Body of pancreas (tissue), 4 donors: ENCODE measurements at regions not wholly inside any gene's neighbourhood (a gene's known extent, or its start where the extent isn't known, plus 50 kb on each side); places are given as distances from the start of the nearest gene placed in this dataset.

ENCODE experiments used
- ATAC-seq: fragments of 150-250 bp; one replicate; pipeline ENCODE4 v1.9.1; 2016
- DNase-seq, 4 donors: peaks; one replicate each; pipeline ENCODE4 v3.0.0-alpha.2; 2019
- H3K27ac ChIP-seq, 4 donors: fragments of 200-600 bp; sonication (generic); 1 replicate in 3 of 4; 2 replicates in 1 of 4; pipeline versions ENCODE4 v1.5.1 to v1.6.1; 2016 to 2019; ENCODE audit warnings: mild to moderate bottlenecking in 1 of 4, mixed read lengths in 1 of 4, moderate library complexity in 1 of 4
- H3K27me3 ChIP-seq, 2 donors: fragments of 200-600 bp; sonication (generic); one replicate each; pipeline ENCODE4 v1.6.0; 2016; ENCODE audit warnings: mild to moderate bottlenecking in 1 of 2
- H3K36me3 ChIP-seq, 2 donors: fragments of 200-600 bp; sonication (generic); replicated peaks in 1 of 2; 2 replicates each; pipeline ENCODE4 v1.5.1; 2016; ENCODE audit warnings: low read depth in 2 of 2; ENCODE audit not compliant: insufficient read depth in 1 of 2
- H3K4me1 ChIP-seq: fragments of 200-600 bp; sonication (generic); one replicate; pipeline ENCODE4 v1.6.0; 2016
- H3K4me3 ChIP-seq, 2 donors: fragments of 200-600 bp; sonication (generic); 1 replicate in 1 of 2; 2 replicates in 1 of 2; pipeline ENCODE4 v1.5.1; 2016 to 2019
- H3K9me3 ChIP-seq, 3 donors: fragments of 200-600 bp; sonication (generic); 1 replicate in 2 of 3; 2 replicates in 1 of 3; pipeline ENCODE4 v1.5.1; 2016
- CTCF ChIP-seq, 7 experiments: fragments of 450-650 bp in 4 of 7; fragments of 200-600 bp in 3 of 7; sonication (generic) in 3 of 7; IDR thresholded peaks; one replicate each; pipeline ENCODE4 v1.5.1; 2016 to 2019; ENCODE audit warnings: antibody characterized with exemption in 7 of 7
- POLR2A ChIP-seq, 3 donors: fragments of 450-650 bp; IDR thresholded peaks; one replicate each; pipeline ENCODE4 v1.6.1; 2016; ENCODE audit warnings: antibody characterized with exemption in 3 of 3, mild to moderate bottlenecking in 2 of 3
- WGBS, 2 donors: methylation state at CpG; one replicate each; pipeline ENCODE4 v1.1.5; 2017; 5-methylcytosine and 5-hydroxymethylcytosine counted together
- intact Hi-C: fragments of 100-400 bp; cut with DNase I; formaldehyde crosslinking; loops from one replicate; pipeline ENCODE4 v1.15.1; 2023

DNA sequence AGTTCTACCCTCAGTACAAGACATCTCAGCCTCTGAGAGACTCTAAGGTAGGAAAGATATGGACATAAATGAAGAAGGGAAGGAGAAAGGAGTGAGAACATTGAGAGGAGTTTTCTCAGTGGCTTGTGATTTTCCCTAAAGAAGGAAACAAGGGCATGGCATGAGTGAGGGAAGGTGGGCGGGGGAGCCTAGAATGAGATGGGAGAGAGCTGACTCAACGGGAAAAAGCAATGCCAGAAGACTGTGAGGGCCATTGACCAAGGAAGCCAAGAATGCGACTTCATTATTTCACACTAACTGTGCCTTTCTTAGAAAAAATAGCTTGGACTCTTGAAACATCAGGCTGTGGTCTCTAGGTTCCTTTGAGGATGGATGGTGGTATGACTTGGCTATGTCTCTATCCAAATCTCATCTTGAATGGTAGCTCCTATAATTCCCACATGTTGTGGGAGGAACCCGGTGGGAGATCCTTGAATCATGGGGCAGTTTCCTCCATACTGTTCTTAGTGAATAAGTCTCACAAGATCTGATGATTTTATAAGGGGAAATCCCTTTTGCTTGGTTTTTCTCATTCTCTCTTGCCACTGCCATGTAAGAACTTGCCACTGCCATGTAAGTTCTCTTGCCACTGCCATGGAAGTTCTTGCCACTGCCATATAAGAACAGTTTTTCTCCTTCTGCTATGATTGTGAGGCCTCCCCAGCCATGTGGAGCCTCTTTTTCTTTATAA is 279.6 kb downstream of the NUAK1 start:
- TF ChIP-seq POLR2A (IDR thresholded peaks at IDR 0.05) (no peak), CTCF (IDR thresholded peaks at IDR 0.05) (no peak)

GRCh38 chr12:105860561-105861207 is 278.1 kb downstream of the NUAK1 start:
- H3K4me1 ChIP-seq = no peaks in the 10 kb centered on the region
- TF ChIP-seq POLR2A (IDR thresholded peaks at IDR 0.05) (no peak), CTCF (IDR thresholded peaks at IDR 0.05) (no peak)
- DNase-seq (no peak), ATAC-seq (no peak)
- intact Hi-C loops = no loop called here
- H3K36me3 ChIP-seq = no peaks in the 10 kb centered on the region
- H3K27me3 ChIP-seq = no peaks in the 10 kb centered on the region
- no peak overlapping the region for H3K27ac ChIP-seq
- WGBS, 2 donors = 28 to 34% methylated on average over 3 of the region's 3 CpGs
- no peak overlapping the region for H3K4me3 ChIP-seq
- no peaks in the 10 kb centered on the region for H3K9me3 ChIP-seq

More for the DNA sequence above, 279.6 kb downstream of the NUAK1 start:
- DNase-seq = no peak
- Histone ChIP-seq H3K27me3 (no peaks in the 10 kb centered on the region), H3K9me3 (no peaks in the 10 kb centered on the region), H3K36me3 (no peaks in the 10 kb centered on the region), H3K4me1 (no peaks in the 10 kb centered on the region), H3K4me3 (no peak overlapping the region), H3K27ac (no peak overlapping the region)
- no peak for ATAC-seq
- WGBS, 2 donors = 62 to 76% methylated on average over 4 of the region's 4 CpGs
- intact Hi-C loops = no loop called here

DNA sequence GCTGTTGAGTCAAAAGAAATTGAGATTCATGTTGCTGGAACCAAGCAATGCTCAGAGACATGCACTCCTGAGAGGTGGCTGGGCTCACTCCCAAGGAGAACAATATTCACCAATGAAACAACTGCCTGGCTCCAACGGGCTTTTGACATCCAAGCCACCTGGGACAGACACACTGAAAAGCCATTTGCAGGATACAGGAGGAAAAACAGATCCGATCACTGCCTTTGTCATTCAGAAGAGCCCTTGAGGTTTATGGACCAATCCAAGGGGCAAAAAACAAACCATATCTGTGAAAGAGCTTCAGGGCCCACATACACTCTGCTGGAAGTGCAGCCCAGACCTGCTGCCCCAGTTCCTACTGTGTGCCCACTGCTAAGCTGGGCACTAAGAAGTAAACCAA is 277.5 kb downstream of the NUAK1 start:
- ATAC-seq (no peak), DNase-seq (no peak)
- Histone ChIP-seq H3K27ac (no peak overlapping the region), H3K27me3 (no peaks in the 10 kb centered on the region), H3K4me3 (no peak overlapping the region), H3K4me1 (no peaks in the 10 kb centered on the region), H3K9me3 (no peaks in the 10 kb centered on the region), H3K36me3 (no peaks in the 10 kb centered on the region)
- TF ChIP-seq POLR2A (IDR thresholded peaks at IDR 0.05) = no peak
- no peak for TF ChIP-seq CTCF (IDR thresholded peaks at IDR 0.05)
- WGBS, 2 donors = 39 to 90% methylated on average over 1 to 2 of the region's 2 CpGs
- intact Hi-C loops = no loop called here

- Histone ChIP-seq H3K4me3 (no peak overlapping the region), H3K36me3 (no peaks in the 10 kb centered on the region), H3K27ac (no peak overlapping the region), H3K9me3 (no peaks in the 10 kb centered on the region), H3K27me3 (no peaks in the 10 kb centered on the region), H3K4me1 (no peaks in the 10 kb centered on the region)
- ATAC-seq = no peak
- DNase-seq = no peak
- intact Hi-C loops = no loop called here
- WGBS, 2 donors = 73 to 85% methylated on average over 2 to 10 of the region's 10 CpGs
- TF ChIP-seq POLR2A (IDR thresholded peaks at IDR 0.05) = no peak
- TF ChIP-seq CTCF (IDR thresholded peaks at IDR 0.05) = no peak
Observed at GRCh38 chr12:105862163-105862821, 276.5 kb downstream of the NUAK1 start.
